ENCODE measurements at regions not wholly inside any gene's neighbourhood (a gene's known extent, or its start where the extent isn't known, plus 50 kb on each side); places are given as distances from the start of the nearest gene placed in this dataset.
"Not testable (repeated sequence)": the region's sequence is repeated elsewhere in the genome, so short reads cannot be mapped to it uniquely, and the experiment has no call there.

- CTCF ChIA-PET, result no interaction called here
- POLR2A ChIA-PET (ENCODE audit: low non-redundant PET), result no interaction called here
- no peak overlapping the region for H3K27ac ChIP-seq
- no peak for DNase-seq (ENCODE audit: low spot score)
- no peak for TF ChIP-seq CTCF (conservative IDR thresholded peaks at IDR 0.05; ENCODE audit: low read depth)
These were observed 467.0 kb upstream of the RASGRP1 start for GRCh38 chr15:39031596-39031995.

GRCh38 chr15:39034816-39035215 lies 470.2 kb upstream of the RASGRP1 start:
- H3K27ac ChIP-seq, result no peak overlapping the region
- ChIA-PET CTCF (no interaction called here), POLR2A (ENCODE audit: low non-redundant PET) (no interaction called here)
- TF ChIP-seq CTCF (conservative IDR thresholded peaks at IDR 0.05; ENCODE audit: low read depth), result no peak
- DNase-seq (ENCODE audit: low spot score), result no peak

- CTCF ChIA-PET; POLR2A ChIA-PET (ENCODE audit: low non-redundant PET); DNase-seq (ENCODE audit: low spot score); H3K27ac ChIP-seq: not testable (repeated sequence)
These were observed 473.0 kb upstream of the RASGRP1 start for GRCh38 chr15:39037611-39038010.

- no peak overlapping the region for H3K27ac ChIP-seq
- ChIA-PET CTCF (interaction anchor here (0.5 kb wide), 1 partner anchor 117 kb away, joined by 3 read pairs; no protein-coding TSS in a partner anchor), POLR2A (ENCODE audit: low non-redundant PET) (no interaction called here)
- no peak for TF ChIP-seq CTCF (conservative IDR thresholded peaks at IDR 0.05; ENCODE audit: low read depth)
- DNase-seq (ENCODE audit: low spot score), result no peak
These were observed 476.2 kb upstream of the RASGRP1 start for GRCh38 chr15:39040861-39041260.

GRCh38 chr15:39041979-39042495 lies 477.4 kb upstream of the RASGRP1 start:
- ChIA-PET POLR2A (ENCODE audit: low non-redundant PET) (no interaction called here), CTCF (no interaction called here)
- TF ChIP-seq CTCF (conservative IDR thresholded peaks at IDR 0.05; ENCODE audit: low read depth), result no peak
- H3K27ac ChIP-seq, result no peak overlapping the region
- no peak for DNase-seq (ENCODE audit: low spot score)

- ChIA-PET CTCF (no interaction called here), POLR2A (ENCODE audit: low non-redundant PET) (no interaction called here)
- no peak for TF ChIP-seq CTCF (conservative IDR thresholded peaks at IDR 0.05; ENCODE audit: low read depth)
- no peak overlapping the region for H3K27ac ChIP-seq
- DNase-seq (ENCODE audit: low spot score), result no peak
These were observed 487.2 kb upstream of the RASGRP1 start for GRCh38 chr15:39051626-39052322.

GRCh38 chr15:39052323-39052705 lies 487.7 kb upstream of the RASGRP1 start:
- H3K27ac ChIP-seq, result no peak overlapping the region
- POLR2A ChIA-PET (ENCODE audit: low non-redundant PET), result no interaction called here
- DNase-seq (ENCODE audit: low spot score), result no peak
- no peak for TF ChIP-seq CTCF (conservative IDR thresholded peaks at IDR 0.05; ENCODE audit: low read depth)
- CTCF ChIA-PET, result no interaction called here

All from RWPE1 (cell line).